Fibroblast of lung (primary cell): ENCODE measurements at regions not wholly inside any gene's neighbourhood (a gene's known extent, or its start where the extent isn't known, plus 50 kb on each side); places are given as distances from the start of the nearest gene placed in this dataset.

Source experiments
- DNase-seq, 2 donors: peaks; one replicate each; pipeline versions ENCODE4 v3.0.0 to v3.0.0-alpha.2; 2010; ENCODE audit warnings: low read depth in 2 of 2
- H2AFZ ChIP-seq: 2 replicates; pipeline ENCODE4 v1.5.1; 2012; ENCODE audit warnings: low read length, control low read depth, inconsistent platforms
- H3K27ac ChIP-seq: 2 replicates; pipeline ENCODE4 v1.5.1; 2011; ENCODE audit warnings: low read length, control low read depth; ENCODE audit not compliant: insufficient read depth
- H3K27me3 ChIP-seq: 2 replicates; pipeline ENCODE4 v1.5.1; 2011; ENCODE audit warnings: mild to moderate bottlenecking, low read length; ENCODE audit not compliant: control insufficient read depth, insufficient read depth
- H3K36me3 ChIP-seq: 2 replicates; pipeline ENCODE4 v1.5.1; 2011; ENCODE audit warnings: low read length; ENCODE audit not compliant: control insufficient read depth, insufficient read depth
- H3K4me1 ChIP-seq: 2 replicates; pipeline ENCODE4 v1.5.1; 2011; ENCODE audit warnings: low read length; ENCODE audit not compliant: control insufficient read depth, insufficient read depth; ENCODE audit errors: extremely low read depth
- H3K4me2 ChIP-seq: 2 replicates; pipeline ENCODE4 v1.5.1; 2011; ENCODE audit warnings: low read length, control low read depth; ENCODE audit not compliant: insufficient read depth; ENCODE audit errors: extremely low read depth
- H3K4me3 ChIP-seq, 4 experiments: fragments of 200-600 bp in 1 of 4; sonication (generic) in 1 of 4; replicated peaks in 1 of 4; 2 replicates each; pipeline ENCODE4 v1.5.1; 2011 to 2016; ENCODE audit warnings: low read length in 4 of 4, low read depth in 3 of 4, mild to moderate bottlenecking in 3 of 4, control low read depth in 2 of 4, inconsistent platforms in 1 of 4, mixed read lengths in 1 of 4; ENCODE audit not compliant: insufficient read depth in 1 of 4; ENCODE audit errors: control extremely low read depth in 1 of 4
- H3K79me2 ChIP-seq: 2 replicates; pipeline ENCODE4 v1.5.1; 2012; ENCODE audit warnings: mild to moderate bottlenecking, low read length, inconsistent platforms; ENCODE audit not compliant: control insufficient read depth, insufficient read depth
- H3K9ac ChIP-seq: 2 replicates; pipeline ENCODE4 v1.5.1; 2011; ENCODE audit warnings: mild to moderate bottlenecking, low read length, control low read depth; ENCODE audit not compliant: insufficient read depth
- H3K9me3 ChIP-seq: 2 replicates; pipeline ENCODE4 v1.5.1; 2012; ENCODE audit warnings: low read depth, low read length; ENCODE audit not compliant: control insufficient read depth, insufficient read depth
- H4K20me1 ChIP-seq: 2 replicates; pipeline ENCODE4 v1.5.1; 2011; ENCODE audit warnings: low read length; ENCODE audit not compliant: control insufficient read depth, insufficient read depth; ENCODE audit errors: extremely low read depth
- EZH2 ChIP-seq: IDR thresholded peaks from 2 replicates; pipeline ENCODE4 v1.5.1; 2012; ENCODE audit warnings: low read length, control low read depth, mild to moderate bottlenecking; ENCODE audit errors: missing control alignments
- TF ChIP-seq, protein P1 (sequence below), 2 donors: IDR thresholded peaks in 1 of 2; conservative IDR thresholded peaks in 1 of 2; 1 replicate in 1 of 2; 2 replicates in 1 of 2; pipeline ENCODE4 v1.5.1; 2011 to 2012; ENCODE audit warnings: low read length in 2 of 2, control low read depth in 1 of 2, inconsistent platforms in 1 of 2, low read depth in 1 of 2, mild to moderate bottlenecking in 1 of 2

DNA sequence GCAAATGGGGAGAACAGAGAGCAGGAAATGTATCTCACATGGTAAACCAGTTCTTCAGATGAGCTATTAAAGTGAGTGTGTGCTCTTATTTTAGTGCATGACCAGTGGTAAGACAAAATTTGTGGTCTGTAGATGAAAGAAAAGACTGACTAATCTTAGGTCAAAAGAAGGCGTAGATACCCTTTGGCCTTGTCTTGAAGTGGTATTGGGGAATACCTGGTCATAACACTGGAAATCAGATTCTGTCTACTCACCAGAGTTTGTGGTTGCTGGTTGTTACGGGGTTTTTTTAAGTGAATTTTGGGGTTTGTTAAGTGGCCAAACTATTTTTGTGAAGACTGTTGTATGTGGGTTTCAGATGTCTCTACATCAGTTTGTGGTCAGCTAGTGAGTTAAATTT lies 173.5 kb downstream of the KDM5D start:
- Histone ChIP-seq H2AFZ (no peak overlapping the region), H3K9ac (no peak overlapping the region), H3K36me3 (no peaks in the 10 kb centered on the region), H3K27ac (no peak overlapping the region), H3K4me3 (no peak overlapping the region), H4K20me1 (no peaks in the 10 kb centered on the region), H3K9me3 (no peaks in the 10 kb centered on the region), H3K27me3 (no peaks in the 10 kb centered on the region), H3K4me1 (no peaks in the 10 kb centered on the region), H3K79me2 (no peaks in the 10 kb centered on the region), H3K4me2 (no peak overlapping the region)
- TF ChIP-seq, protein P1, sequence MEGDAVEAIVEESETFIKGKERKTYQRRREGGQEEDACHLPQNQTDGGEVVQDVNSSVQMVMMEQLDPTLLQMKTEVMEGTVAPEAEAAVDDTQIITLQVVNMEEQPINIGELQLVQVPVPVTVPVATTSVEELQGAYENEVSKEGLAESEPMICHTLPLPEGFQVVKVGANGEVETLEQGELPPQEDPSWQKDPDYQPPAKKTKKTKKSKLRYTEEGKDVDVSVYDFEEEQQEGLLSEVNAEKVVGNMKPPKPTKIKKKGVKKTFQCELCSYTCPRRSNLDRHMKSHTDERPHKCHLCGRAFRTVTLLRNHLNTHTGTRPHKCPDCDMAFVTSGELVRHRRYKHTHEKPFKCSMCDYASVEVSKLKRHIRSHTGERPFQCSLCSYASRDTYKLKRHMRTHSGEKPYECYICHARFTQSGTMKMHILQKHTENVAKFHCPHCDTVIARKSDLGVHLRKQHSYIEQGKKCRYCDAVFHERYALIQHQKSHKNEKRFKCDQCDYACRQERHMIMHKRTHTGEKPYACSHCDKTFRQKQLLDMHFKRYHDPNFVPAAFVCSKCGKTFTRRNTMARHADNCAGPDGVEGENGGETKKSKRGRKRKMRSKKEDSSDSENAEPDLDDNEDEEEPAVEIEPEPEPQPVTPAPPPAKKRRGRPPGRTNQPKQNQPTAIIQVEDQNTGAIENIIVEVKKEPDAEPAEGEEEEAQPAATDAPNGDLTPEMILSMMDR (conservative IDR thresholded peaks at IDR 0.05 in 1 of 2, IDR thresholded peaks at IDR 0.05 in 1 of 2; ENCODE audit: low read depth in 1 of 2, low read length in 2 of 2) = no peak
- no peak for TF ChIP-seq EZH2
- DNase-seq = no peak

DNA sequence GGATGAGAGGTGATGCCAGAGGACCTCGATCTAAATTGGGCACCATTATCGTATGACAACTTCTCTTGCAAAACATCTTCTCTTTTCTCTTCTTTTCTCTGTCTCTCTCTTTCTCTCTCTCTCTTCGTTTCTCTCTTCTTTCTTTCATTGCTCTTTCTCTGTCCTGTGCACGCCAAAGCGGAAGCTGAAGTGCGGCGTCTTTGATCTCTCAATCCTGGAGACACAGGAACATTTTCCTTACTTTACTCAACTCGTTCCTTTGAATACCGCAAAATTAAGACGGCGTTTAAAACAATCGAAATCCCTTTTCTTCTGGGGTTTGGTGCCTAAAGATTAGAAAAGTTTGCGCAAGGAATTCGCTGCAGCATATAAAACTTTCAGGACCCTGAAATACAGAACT lies 176.6 kb downstream of the KDM5D start:
- no peaks in the 10 kb centered on the region for H4K20me1 ChIP-seq
- no peaks in the 10 kb centered on the region for H3K4me1 ChIP-seq
- no peaks in the 10 kb centered on the region for H3K36me3 ChIP-seq
- no peak overlapping the region for H2AFZ ChIP-seq
- no peak overlapping the region for H3K9ac ChIP-seq
- H3K4me2 ChIP-seq = no peak overlapping the region
- H3K27me3 ChIP-seq = no peaks in the 10 kb centered on the region
- H3K27ac ChIP-seq = no peak overlapping the region
- no peaks in the 10 kb centered on the region for H3K9me3 ChIP-seq
- no peak for TF ChIP-seq EZH2
- TF ChIP-seq, protein P1 (conservative IDR thresholded peaks at IDR 0.05 in 1 of 2, IDR thresholded peaks at IDR 0.05 in 1 of 2; ENCODE audit: low read depth in 1 of 2, low read length in 2 of 2) = no peak
- H3K79me2 ChIP-seq = no peaks in the 10 kb centered on the region
- DNase-seq = peak in 1 of 2 donors; percentile 22
- peak overlapping the region in 3 of 4 experiments; percentile 31 to 79 (median 77) for H3K4me3 ChIP-seq

DNA sequence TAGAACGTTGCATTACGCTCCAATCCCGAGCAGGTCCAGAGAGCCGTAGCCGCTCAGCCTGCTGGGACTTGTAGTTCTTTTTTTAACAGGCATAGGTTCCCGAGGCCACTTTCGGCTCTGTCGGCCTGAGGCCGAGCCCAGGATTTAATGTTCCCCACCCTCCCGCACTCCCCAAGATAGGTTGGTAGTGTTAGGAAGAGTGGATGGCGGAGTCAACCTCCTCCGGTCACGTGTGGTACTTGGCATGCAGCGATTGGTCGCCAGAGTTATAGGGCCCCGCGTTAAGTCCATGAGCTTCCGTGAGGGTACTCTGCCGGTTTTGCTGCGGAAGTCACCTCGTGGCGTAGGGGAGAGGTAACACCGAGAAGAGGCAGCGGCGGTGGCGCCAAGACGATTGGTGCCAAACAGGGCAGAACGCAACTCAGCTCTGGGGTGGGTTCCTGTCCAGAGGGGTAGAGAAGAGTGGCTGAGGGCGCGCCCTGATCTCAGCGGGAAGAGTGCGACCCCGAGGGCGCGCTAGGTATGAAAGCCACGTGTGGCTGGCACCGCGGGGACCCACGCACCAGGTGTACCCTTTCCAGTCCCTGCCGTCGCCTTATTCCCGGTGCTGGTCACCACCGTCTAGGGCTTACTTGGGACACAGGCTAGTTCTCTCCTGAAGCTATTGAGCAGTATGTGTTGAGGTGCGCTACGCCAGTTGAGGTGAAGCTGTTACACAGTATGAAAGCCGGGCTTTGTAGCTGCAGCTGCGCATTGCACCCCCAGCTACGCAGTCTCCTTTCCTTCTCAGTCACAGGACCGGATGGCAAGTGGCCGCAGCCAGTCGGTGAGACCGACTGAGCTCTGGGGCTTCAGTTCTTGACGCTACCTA lies 177.2 kb downstream of the KDM5D start:
- Histone ChIP-seq H2AFZ (peak overlapping the region; percentile 53), H3K4me1 (no peaks in the 10 kb centered on the region), H3K79me2 (no peaks in the 10 kb centered on the region), H3K36me3 (no peaks in the 10 kb centered on the region), H3K27ac (peak overlapping the region; percentile 14), H3K27me3 (no peaks in the 10 kb centered on the region), H4K20me1 (no peaks in the 10 kb centered on the region), H3K9me3 (no peaks in the 10 kb centered on the region), H3K4me3 (peak overlapping the region in 3 of 4 experiments; percentile 31 to 79 (median 77)), H3K4me2 (no peak overlapping the region), H3K9ac (peak overlapping the region; percentile 55)
- peak in 1 of 2 donors; percentile 96 for DNase-seq
- TF ChIP-seq, protein P1 (conservative IDR thresholded peaks at IDR 0.05 in 1 of 2, IDR thresholded peaks at IDR 0.05 in 1 of 2; ENCODE audit: low read depth in 1 of 2, low read length in 2 of 2) = no peak
- TF ChIP-seq EZH2 = no peak
